Thyroid gland (tissue), 4 donors: ENCODE measurements at regions not wholly inside any gene's neighbourhood (a gene's known extent, or its start where the extent isn't known, plus 50 kb on each side); places are given as distances from the start of the nearest gene placed in this dataset.

Experiments used
- DNase-seq, 2 donors: peaks; one replicate each; pipeline ENCODE4 v3.0.0-alpha.2; 2019
- H3K27ac ChIP-seq, 3 donors: fragments of 200-600 bp; sonication (generic); 1 replicate in 2 of 3; 2 replicates in 1 of 3; pipeline ENCODE4 v1.5.1; 2016 to 2019; ENCODE audit warnings: mild to moderate bottlenecking in 1 of 3, moderate library complexity in 1 of 3
- H3K27me3 ChIP-seq: fragments of 200-600 bp; sonication (generic); one replicate; pipeline ENCODE4 v1.5.1; 2019
- H3K36me3 ChIP-seq, 2 donors: fragments of 200-600 bp; sonication (generic); one replicate each; pipeline ENCODE4 v1.5.1; 2016 to 2019
- H3K4me1 ChIP-seq, 2 donors: fragments of 200-600 bp; sonication (generic); one replicate each; pipeline ENCODE4 v1.5.1; 2017 to 2019
- H3K4me3 ChIP-seq, 3 donors: fragments of 200-600 bp; sonication (generic); replicated peaks in 1 of 3; 1 replicate in 2 of 3; 2 replicates in 1 of 3; pipeline ENCODE4 v1.5.1; 2016; ENCODE audit warnings: mild to moderate bottlenecking in 1 of 3
- H3K9me3 ChIP-seq: fragments of 200-600 bp; sonication (generic); one replicate; pipeline ENCODE4 v1.5.1; 2017
- POLR2A ChIP-seq, 2 donors: fragments of 450-650 bp; IDR thresholded peaks; one replicate each; pipeline ENCODE4 v1.6.1; 2017; ENCODE audit warnings: antibody characterized with exemption in 2 of 2, mild to moderate bottlenecking in 2 of 2, moderate library complexity in 1 of 2
- WGBS, 2 donors: methylation state at CpG; one replicate each; pipeline ENCODE4 v1.1.5; 2017; 5-methylcytosine and 5-hydroxymethylcytosine counted together
- intact Hi-C: fragments of 100-400 bp; cut with DNase I; formaldehyde crosslinking; loops from one replicate; pipeline ENCODE4 v1.15.1; 2023
- TF ChIP-seq, protein P1 (sequence below), 6 experiments: fragments of 200-600 bp in 3 of 6; fragments of 450-650 bp in 3 of 6; sonication (generic) in 3 of 6; IDR thresholded peaks; one replicate each; pipeline ENCODE4 v1.5.1; 2016 to 2019; ENCODE audit warnings: antibody characterized with exemption in 6 of 6, mild to moderate bottlenecking in 2 of 6, inconsistent platforms in 1 of 6, moderate library complexity in 1 of 6

DNA sequence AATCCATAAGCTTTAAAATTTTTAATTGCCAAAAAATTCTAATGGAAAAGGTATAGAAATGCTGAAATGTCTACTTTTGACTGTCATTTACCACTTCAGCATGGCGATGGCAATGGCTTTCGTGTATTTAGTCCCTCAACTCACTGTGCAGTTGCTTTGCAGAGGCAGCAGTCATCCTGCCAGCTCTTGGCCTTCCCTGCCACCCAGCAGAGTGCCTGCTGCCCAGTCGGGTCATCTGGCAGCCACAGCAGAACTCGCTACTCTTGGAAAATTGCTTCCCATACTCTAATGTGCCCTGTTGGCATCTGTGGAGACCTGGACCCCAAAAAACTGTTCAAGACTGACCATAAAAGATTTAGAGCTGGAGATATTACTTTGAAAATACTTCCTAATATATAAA, 383.2 kb downstream of the UQCRFS1 start:
- intact Hi-C loops = no loop called here
- Histone ChIP-seq H3K4me1 (no peaks in the 10 kb centered on the region), H3K4me3 (no peak overlapping the region), H3K36me3 (no peaks in the 10 kb centered on the region), H3K27ac (no peak overlapping the region), H3K27me3 (no peaks in the 10 kb centered on the region), H3K9me3 (no peaks in the 10 kb centered on the region)
- no peak for DNase-seq
- 69 to 82% methylated on average over 4 of the region's 4 CpGs for WGBS, 2 donors
- no peak for TF ChIP-seq POLR2A (IDR thresholded peaks at IDR 0.05)
- TF ChIP-seq, protein P1, sequence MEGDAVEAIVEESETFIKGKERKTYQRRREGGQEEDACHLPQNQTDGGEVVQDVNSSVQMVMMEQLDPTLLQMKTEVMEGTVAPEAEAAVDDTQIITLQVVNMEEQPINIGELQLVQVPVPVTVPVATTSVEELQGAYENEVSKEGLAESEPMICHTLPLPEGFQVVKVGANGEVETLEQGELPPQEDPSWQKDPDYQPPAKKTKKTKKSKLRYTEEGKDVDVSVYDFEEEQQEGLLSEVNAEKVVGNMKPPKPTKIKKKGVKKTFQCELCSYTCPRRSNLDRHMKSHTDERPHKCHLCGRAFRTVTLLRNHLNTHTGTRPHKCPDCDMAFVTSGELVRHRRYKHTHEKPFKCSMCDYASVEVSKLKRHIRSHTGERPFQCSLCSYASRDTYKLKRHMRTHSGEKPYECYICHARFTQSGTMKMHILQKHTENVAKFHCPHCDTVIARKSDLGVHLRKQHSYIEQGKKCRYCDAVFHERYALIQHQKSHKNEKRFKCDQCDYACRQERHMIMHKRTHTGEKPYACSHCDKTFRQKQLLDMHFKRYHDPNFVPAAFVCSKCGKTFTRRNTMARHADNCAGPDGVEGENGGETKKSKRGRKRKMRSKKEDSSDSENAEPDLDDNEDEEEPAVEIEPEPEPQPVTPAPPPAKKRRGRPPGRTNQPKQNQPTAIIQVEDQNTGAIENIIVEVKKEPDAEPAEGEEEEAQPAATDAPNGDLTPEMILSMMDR (IDR thresholded peaks at IDR 0.05) = no peak

DNA sequence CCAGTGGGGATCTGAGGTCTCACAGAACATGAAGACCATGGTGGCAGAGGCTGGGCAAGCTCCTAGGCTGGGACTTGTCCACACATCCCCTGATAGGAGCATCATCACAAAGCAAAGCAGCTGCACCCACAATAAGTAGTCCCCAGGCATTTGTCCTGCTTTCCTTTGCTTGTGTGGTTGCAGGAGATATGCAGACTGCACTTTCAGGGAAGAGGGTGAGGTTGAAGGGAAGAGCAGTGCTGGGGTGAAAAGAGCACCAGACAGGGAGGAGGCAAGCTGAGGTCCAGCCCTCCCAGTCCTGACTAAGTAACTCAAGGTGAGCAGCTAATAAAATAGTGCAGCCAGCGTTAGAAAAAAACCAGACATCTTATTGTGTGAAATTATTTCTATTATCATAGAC, 383.6 kb downstream of the UQCRFS1 start:
- 90 to 96% methylated on average over 1 of the region's 1 CpG for WGBS, 2 donors
- no peaks in the 10 kb centered on the region for H3K4me1 ChIP-seq
- no peak overlapping the region for H3K27ac ChIP-seq
- TF ChIP-seq, protein P1 (IDR thresholded peaks at IDR 0.05) = no peak
- TF ChIP-seq POLR2A (IDR thresholded peaks at IDR 0.05) = no peak
- DNase-seq = no peak
- H3K9me3 ChIP-seq = no peaks in the 10 kb centered on the region
- H3K4me3 ChIP-seq = no peak overlapping the region
- H3K27me3 ChIP-seq = no peaks in the 10 kb centered on the region
- H3K36me3 ChIP-seq = no peaks in the 10 kb centered on the region
- intact Hi-C loops = no loop called here

DNA sequence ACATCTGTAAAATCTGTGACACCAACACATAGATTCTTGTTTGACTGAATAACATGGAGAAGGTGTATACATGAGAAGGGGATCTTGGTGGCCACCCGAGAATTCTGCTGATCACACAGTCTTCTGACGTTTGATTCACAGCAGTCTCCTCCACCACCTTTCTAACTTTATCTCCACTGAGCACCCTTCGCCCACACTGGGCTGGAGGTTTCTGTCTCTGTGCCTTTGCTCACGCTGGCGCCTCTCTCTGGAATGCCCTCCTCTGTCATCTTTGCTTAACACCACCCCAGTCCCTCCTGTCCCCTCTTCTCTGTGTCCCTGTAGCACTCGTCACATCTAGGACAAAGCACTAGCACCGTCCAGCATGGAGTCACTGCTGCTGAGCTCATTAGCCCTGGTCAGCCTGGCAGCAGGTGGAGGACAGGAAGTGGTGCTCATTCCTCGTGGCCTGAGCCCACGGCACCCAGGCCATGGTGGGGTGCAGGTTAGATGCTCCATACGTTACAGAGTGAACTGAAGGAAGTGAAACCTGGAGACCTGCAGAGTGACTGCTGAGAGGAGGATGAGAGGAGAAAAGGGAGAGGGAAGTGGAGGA, 384.6 kb downstream of the UQCRFS1 start:
- Histone ChIP-seq H3K27ac (no peak overlapping the region), H3K4me3 (no peak overlapping the region), H3K9me3 (no peaks in the 10 kb centered on the region), H3K4me1 (no peaks in the 10 kb centered on the region), H3K27me3 (no peaks in the 10 kb centered on the region), H3K36me3 (no peaks in the 10 kb centered on the region)
- TF ChIP-seq, protein P1 (IDR thresholded peaks at IDR 0.05) = no peak
- DNase-seq = no peak
- intact Hi-C loops = no loop called here
- WGBS, 2 donors = 83 to 84% methylated on average over 10 of the region's 10 CpGs

DNA sequence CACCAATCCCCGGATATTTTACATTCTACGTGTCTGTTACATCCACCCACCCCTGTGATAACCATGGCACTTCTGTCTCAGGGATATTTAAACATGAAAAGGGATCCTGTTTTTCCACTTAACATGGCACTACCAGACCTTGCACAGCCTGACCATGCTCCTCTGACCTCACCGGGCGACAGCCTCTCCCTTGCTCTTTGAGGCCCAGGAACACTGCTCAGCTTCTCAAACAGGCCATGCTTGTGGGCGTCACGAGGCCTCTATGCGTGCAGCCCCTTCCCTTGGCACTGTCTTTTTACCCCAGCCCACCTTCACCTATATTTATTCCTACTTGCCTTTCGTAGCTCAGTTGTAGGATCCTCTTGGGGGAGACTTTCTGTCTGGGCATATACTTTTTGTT, 385.6 kb downstream of the UQCRFS1 start:
- no peak for TF ChIP-seq POLR2A (IDR thresholded peaks at IDR 0.05)
- TF ChIP-seq, protein P1 (IDR thresholded peaks at IDR 0.05) = no peak
- 87 to 90% methylated on average over 8 of the region's 8 CpGs for WGBS, 2 donors

DNA sequence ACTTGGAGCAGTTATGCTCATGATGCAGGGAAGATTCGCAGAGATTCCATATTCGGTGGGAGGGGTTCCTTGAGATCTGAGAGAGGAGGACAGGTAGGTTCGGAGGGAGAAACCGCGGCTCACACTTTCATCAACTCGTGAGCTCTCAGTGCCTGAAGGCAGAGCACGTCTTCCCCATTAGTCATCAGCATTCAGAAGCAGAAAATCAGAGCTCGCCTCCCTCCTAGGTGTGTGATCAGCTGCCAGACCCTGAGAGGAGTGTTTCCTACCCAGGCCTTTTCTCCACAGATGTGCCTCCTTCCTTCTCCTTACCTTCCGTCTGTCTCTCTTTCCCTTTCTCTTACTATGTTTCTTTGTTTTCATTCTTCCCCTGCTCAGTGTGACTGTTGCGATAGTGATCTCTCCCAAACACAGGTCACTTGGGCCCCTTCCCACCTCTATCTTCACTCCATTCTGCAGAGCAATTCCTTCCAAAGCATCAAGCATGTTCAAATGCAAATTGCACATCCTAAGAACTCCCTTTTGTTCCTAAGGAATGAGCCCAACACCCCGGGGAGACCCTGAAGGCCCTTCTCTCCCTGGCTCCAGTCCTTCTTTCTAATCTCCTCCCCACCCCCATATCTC, 389.5 kb downstream of the UQCRFS1 start:
- no peaks in the 10 kb centered on the region for H3K27me3 ChIP-seq
- no peak for DNase-seq
- no peaks in the 10 kb centered on the region for H3K9me3 ChIP-seq
- no peaks in the 10 kb centered on the region for H3K36me3 ChIP-seq
- TF ChIP-seq POLR2A (IDR thresholded peaks at IDR 0.05) = no peak
- TF ChIP-seq, protein P1 (IDR thresholded peaks at IDR 0.05) = no peak
- no peaks in the 10 kb centered on the region for H3K4me1 ChIP-seq
- intact Hi-C loops = no loop called here
- WGBS, 2 donors = 59 to 69% methylated on average over 11 of the region's 11 CpGs
- no peak overlapping the region for H3K27ac ChIP-seq
- no peak overlapping the region for H3K4me3 ChIP-seq

More for the DNA sequence above, 385.6 kb downstream of the UQCRFS1 start:
- Histone ChIP-seq H3K36me3 (no peaks in the 10 kb centered on the region), H3K9me3 (no peaks in the 10 kb centered on the region), H3K27me3 (no peaks in the 10 kb centered on the region), H3K4me1 (no peaks in the 10 kb centered on the region), H3K4me3 (no peak overlapping the region), H3K27ac (no peak overlapping the region)
- intact Hi-C loops = no loop called here
- DNase-seq = no peak
